ENCODE measurements at regions not wholly inside any gene's neighbourhood (a gene's known extent, or its start where the extent isn't known, plus 50 kb on each side); places are given as distances from the start of the nearest gene placed in this dataset.

GRCh38 chr13:23947893-23948292 is 50.6 kb upstream of the C1QTNF9B start:
- no peak for TF ChIP-seq CTCF (optimal IDR thresholded peaks at IDR 0.05 in 1 of 3, IDR thresholded peaks at IDR 0.05 in 1 of 3, conservative IDR thresholded peaks at IDR 0.05 in 1 of 3; ENCODE audit: extremely low read depth in 1 of 3, insufficient read depth in 2 of 3, low read length in 3 of 3)
- TF ChIP-seq EZH2 (IDR thresholded peaks at IDR 0.05; ENCODE audit: low read length): no peak
